ENCODE measurements at regions not wholly inside any gene's neighbourhood (a gene's known extent, or its start where the extent isn't known, plus 50 kb on each side); places are given as distances from the start of the nearest gene placed in this dataset.

DNA sequence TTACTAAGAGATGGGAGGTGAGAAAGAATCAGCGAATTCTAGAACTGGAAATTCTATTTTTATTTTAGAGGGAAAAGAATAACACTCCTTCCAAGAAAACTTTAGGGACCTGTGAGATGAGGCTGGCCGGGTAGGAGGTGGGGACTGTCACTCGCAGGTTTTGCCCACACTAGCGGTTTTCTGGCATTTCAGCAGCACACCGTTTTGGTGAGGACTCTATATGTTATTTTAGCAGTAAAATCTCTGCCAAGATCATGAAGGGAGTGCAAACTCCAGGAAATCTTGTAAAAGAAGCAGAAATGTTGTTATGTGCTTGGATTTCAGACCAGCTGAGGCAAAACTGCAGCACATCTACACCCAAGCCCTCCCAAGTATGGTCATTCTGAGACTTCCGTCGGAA is 470.6 kb downstream of the PSAT1 start:
- TF ChIP-seq, protein P1, sequence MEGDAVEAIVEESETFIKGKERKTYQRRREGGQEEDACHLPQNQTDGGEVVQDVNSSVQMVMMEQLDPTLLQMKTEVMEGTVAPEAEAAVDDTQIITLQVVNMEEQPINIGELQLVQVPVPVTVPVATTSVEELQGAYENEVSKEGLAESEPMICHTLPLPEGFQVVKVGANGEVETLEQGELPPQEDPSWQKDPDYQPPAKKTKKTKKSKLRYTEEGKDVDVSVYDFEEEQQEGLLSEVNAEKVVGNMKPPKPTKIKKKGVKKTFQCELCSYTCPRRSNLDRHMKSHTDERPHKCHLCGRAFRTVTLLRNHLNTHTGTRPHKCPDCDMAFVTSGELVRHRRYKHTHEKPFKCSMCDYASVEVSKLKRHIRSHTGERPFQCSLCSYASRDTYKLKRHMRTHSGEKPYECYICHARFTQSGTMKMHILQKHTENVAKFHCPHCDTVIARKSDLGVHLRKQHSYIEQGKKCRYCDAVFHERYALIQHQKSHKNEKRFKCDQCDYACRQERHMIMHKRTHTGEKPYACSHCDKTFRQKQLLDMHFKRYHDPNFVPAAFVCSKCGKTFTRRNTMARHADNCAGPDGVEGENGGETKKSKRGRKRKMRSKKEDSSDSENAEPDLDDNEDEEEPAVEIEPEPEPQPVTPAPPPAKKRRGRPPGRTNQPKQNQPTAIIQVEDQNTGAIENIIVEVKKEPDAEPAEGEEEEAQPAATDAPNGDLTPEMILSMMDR (IDR thresholded peaks at IDR 0.05; ENCODE audit: low read depth, low read length, missing control alignments), result no peak
- no peak overlapping the region for H3K4me3 ChIP-seq (ENCODE audit: low read depth, low read length)
- DNase-seq (ENCODE audit: low read depth), result no peak

DNA sequence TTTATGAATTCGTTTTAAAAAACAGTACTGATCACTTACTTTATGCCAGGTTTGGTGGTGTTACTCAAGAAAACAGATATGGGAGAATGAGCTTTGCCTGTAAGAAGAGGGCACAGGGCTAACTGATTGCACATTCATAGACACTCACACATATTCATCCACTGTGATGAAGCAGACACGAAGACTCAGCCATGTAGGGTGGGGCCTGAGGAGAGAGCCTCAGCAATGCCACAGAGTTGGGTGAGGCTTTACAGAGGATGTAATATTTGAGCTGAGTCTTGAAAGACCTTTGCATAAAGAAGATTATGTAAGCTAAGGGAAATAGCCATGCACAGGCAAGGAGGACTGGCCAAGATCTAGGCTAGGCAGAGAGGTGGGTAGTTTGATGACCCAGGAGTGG is 472.8 kb downstream of the PSAT1 start:
- TF ChIP-seq, protein P1 (IDR thresholded peaks at IDR 0.05; ENCODE audit: low read depth, low read length, missing control alignments), result no peak
- DNase-seq (ENCODE audit: low read depth), result no peak
- no peak overlapping the region for H3K4me3 ChIP-seq (ENCODE audit: low read depth, low read length)

DNA sequence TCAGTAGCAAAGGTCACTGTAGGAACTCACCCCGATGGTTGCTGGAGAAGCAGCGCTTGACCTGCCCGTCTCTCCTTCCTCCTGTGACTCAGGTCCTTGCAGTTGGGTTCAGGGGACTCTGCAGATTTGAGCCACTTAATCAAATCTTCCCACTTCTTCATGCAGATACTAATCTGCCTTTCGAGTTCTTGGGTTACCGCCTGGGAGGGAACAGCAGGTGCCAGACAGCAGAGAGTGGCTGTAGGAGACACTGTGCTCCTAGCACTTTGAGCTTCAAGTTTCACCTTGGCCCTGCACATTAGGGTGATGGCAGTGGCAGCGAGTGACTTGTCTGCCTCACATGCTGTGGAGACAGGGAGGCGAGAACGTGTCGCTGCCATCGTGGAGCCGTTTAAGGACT is 478.3 kb downstream of the PSAT1 start:
- TF ChIP-seq, protein P1 (IDR thresholded peaks at IDR 0.05; ENCODE audit: low read depth, low read length, missing control alignments), result no peak
- no peak overlapping the region for H3K4me3 ChIP-seq (ENCODE audit: low read depth, low read length)
- no peak for DNase-seq (ENCODE audit: low read depth)

DNA sequence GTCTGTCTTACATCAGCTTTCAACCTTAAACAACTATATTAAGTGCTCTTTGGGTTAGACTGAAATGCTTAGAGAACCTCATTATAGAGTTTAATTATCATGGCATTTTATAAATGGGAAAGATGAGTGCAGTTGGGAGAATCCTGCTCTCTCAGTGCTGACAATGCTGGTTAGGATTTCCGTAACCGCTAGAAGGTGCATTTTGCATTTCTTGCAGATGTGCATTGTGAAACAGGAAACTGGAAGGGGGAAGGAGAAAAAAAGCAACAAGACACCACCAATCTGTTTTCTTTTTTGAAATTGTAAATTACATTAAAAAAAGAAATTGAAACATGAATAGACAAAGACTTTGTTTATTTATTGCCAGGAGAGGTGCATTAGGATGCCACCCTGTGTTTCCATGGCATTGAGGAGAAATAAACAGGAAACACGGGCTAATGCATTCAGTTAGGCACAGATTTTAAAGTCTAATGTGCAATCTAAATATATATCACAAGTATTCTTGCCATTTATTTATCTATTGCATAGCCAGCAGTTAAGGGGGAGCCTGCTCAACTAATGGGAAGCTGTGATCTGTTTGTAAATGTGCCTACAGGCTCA is 478.9 kb downstream of the PSAT1 start:
- no peak overlapping the region for H3K4me3 ChIP-seq (ENCODE audit: low read depth, low read length)
- DNase-seq (ENCODE audit: low read depth), result no peak
- TF ChIP-seq, protein P1 (IDR thresholded peaks at IDR 0.05; ENCODE audit: low read depth, low read length, missing control alignments), result no peak

DNA sequence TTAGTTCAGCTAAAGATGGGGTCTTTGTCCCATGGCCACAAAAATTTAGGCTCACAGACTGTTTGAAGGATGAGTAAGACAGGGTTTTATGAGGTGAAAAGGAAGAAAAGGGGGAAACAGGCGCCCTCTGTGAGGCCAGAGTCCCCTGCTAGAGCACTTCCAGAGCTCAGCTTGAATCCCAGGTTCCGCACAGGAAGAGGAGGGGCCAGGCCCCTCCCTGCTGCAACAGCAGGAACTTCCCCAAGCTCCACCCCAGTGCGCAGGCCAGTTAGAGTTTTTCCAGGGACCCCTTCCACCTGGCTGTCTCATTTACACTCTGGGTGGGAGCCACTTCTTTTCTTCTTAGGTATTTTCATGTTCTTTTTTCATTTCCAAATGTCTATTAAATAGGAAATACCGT is 480.8 kb downstream of the PSAT1 start:
- no peak overlapping the region for H3K4me3 ChIP-seq (ENCODE audit: low read depth, low read length)
- DNase-seq (ENCODE audit: low read depth), result no peak
- TF ChIP-seq, protein P1 (IDR thresholded peaks at IDR 0.05; ENCODE audit: low read depth, low read length, missing control alignments), result no peak

DNA sequence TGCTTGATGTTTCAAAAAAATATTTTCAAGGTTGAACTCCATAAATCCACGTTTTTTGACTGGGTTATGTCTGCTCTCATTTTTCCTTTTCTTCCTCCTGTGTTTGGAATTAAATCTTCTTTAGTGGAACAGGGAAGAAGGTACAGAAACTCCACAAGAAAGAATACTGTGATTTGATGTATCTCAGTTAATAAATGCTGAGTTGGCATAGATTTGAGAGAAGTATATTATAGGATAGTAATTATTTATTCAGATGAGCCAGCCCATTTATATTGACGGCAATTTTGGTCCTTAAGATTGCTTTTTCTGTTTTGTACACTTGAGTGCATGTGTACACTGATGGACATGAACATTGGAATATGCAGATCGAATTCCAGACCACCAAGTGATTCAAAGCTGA is 481.4 kb downstream of the PSAT1 start:
- no peak for DNase-seq (ENCODE audit: low read depth)
- no peak overlapping the region for H3K4me3 ChIP-seq (ENCODE audit: low read depth, low read length)
- TF ChIP-seq, protein P1 (IDR thresholded peaks at IDR 0.05; ENCODE audit: low read depth, low read length, missing control alignments), result no peak

DNA sequence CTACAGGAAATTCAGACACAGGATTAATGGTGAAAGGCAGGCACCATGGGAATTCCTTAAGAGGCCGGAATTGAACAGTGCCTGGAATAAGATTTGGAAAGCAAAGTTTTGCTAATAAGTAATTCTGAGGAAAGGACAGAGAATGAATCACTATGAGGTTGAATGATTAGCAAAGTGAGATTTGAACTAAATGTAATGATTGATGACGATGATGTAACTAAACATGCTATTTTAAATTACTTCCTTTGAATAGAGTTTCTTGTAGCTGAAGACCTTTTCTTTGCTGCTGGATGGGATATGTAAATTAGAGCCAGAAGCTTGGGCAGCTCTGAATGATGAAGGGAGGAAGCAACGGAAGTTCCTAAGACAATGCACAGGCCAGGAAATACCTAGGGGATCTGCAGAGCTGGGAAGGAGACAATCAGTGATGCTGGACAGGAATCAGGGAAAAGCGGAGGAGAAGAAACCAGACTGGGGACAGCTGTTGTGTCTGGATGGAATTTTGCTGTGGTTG is 482.0 kb downstream of the PSAT1 start:
- no peak for DNase-seq (ENCODE audit: low read depth)
- TF ChIP-seq, protein P1 (IDR thresholded peaks at IDR 0.05; ENCODE audit: low read depth, low read length, missing control alignments), result no peak
- no peak overlapping the region for H3K4me3 ChIP-seq (ENCODE audit: low read depth, low read length)
